ENCODE measurements at regions not wholly inside any gene's neighbourhood (a gene's known extent, or its start where the extent isn't known, plus 50 kb on each side); places are given as distances from the start of the nearest gene placed in this dataset.

GRCh38 chr5:54649041-54649504 is 131.5 kb downstream of the SNX18 start:
- TF ChIP-seq CTCF (conservative IDR thresholded peaks at IDR 0.05), result no peak
- no peak overlapping the region for H3K27ac ChIP-seq

- H3K27ac ChIP-seq, result peak overlapping the region; percentile 73
- TF ChIP-seq CTCF (conservative IDR thresholded peaks at IDR 0.05), result no peak
These were observed 129.0 kb downstream of the SNX18 start for GRCh38 chr5:54646356-54647101.

- peak overlapping the region; percentile 73 for H3K27ac ChIP-seq
- no peak for TF ChIP-seq CTCF (conservative IDR thresholded peaks at IDR 0.05)
These were observed 128.4 kb downstream of the SNX18 start for GRCh38 chr5:54645882-54646355.

GRCh38 chr5:54644226-54644625 is 126.7 kb downstream of the SNX18 start:
- no peak overlapping the region for H3K27ac ChIP-seq
- TF ChIP-seq CTCF (conservative IDR thresholded peaks at IDR 0.05), result no peak

- no peak overlapping the region for H3K27ac ChIP-seq
- TF ChIP-seq CTCF (conservative IDR thresholded peaks at IDR 0.05), result no peak
These were observed 126.1 kb downstream of the SNX18 start for GRCh38 chr5:54643685-54644106.

GRCh38 chr5:54639621-54640020 is 122.1 kb downstream of the SNX18 start:
- H3K27ac ChIP-seq, result no peak overlapping the region
- TF ChIP-seq CTCF (conservative IDR thresholded peaks at IDR 0.05), result no peak

GRCh38 chr5:54638106-54638505 is 120.5 kb downstream of the SNX18 start:
- TF ChIP-seq CTCF (conservative IDR thresholded peaks at IDR 0.05), result no peak
- no peak overlapping the region for H3K27ac ChIP-seq
